PFSK-1 (cell line): ENCODE measurements at regions not wholly inside any gene's neighbourhood (a gene's known extent, or its start where the extent isn't known, plus 50 kb on each side); places are given as distances from the start of the nearest gene placed in this dataset.

Experiments used
- POLR2AphosphoS5 ChIP-seq: IDR thresholded peaks from 2 replicates; pipeline ENCODE4 v1.6.1; 2012; ENCODE audit warnings: low read depth, mild to moderate bottlenecking, control low read depth, low read length, moderate library complexity
- REST ChIP-seq, 2 experiments: IDR thresholded peaks; 2 replicates each; pipeline versions ENCODE4 v1.6.1 to v1.8.0; 2011 to 2012; ENCODE audit warnings: low read depth in 2 of 2, low read length in 2 of 2, control low read depth in 1 of 2, inconsistent platforms in 1 of 2, mild to moderate bottlenecking in 1 of 2, moderate library complexity in 1 of 2; ENCODE audit not compliant: insufficient read depth in 1 of 2
- TAF1 ChIP-seq: IDR thresholded peaks from 2 replicates; pipeline ENCODE4 v1.6.1; 2012; ENCODE audit warnings: low read length, control low read depth, borderline replicate concordance; ENCODE audit not compliant: insufficient read depth

GRCh38 chr2:234719116-234719716 is 222.3 kb upstream of the ARL4C start:
- no peak for TF ChIP-seq TAF1
- no peak for TF ChIP-seq POLR2AphosphoS5
- no peak for TF ChIP-seq REST (IDR thresholded peaks at IDR 0.05; ENCODE audit: insufficient read depth in 1 of 2, low read depth in 2 of 2, low read length in 2 of 2)
